Bronchial epithelial cell (primary cell): ENCODE measurements at regions not wholly inside any gene's neighbourhood (a gene's known extent, or its start where the extent isn't known, plus 50 kb on each side); places are given as distances from the start of the nearest gene placed in this dataset.

ENCODE experiments used
- DNase-seq: peaks from one replicate; pipeline ENCODE4 v3.0.0-alpha.2; 2010; ENCODE audit warnings: low read depth
- FAIRE-seq: peaks from 2 replicates; lab custom pipeline; 2011; peaks lifted over from hg19 to GRCh38; lab: Jason Lieb, UNC
- H3K27me3 ChIP-seq: 2 replicates; pipeline ENCODE4 v1.5.1; 2011; ENCODE audit warnings: low read length; ENCODE audit not compliant: control insufficient read depth, insufficient read depth
- H3K36me3 ChIP-seq: 2 replicates; pipeline ENCODE4 v1.5.1; 2011; ENCODE audit warnings: low read length; ENCODE audit not compliant: control insufficient read depth, insufficient read depth
- H3K4me3 ChIP-seq: 2 replicates; pipeline ENCODE4 v1.5.1; 2011; ENCODE audit warnings: mild to moderate bottlenecking, low read depth, low read length, control low read depth
- CTCF ChIP-seq: IDR thresholded peaks from 2 replicates; pipeline ENCODE4 v1.5.1; 2011; ENCODE audit warnings: mild to moderate bottlenecking, moderate library complexity, low read length, control low read depth, inconsistent platforms; ENCODE audit not compliant: insufficient read depth, severe bottlenecking

- DNase-seq: no peak
- Histone ChIP-seq H3K36me3 (no peaks in the 10 kb centered on the region), H3K4me3 (no peak overlapping the region), H3K27me3 (no peaks in the 10 kb centered on the region)
- TF ChIP-seq CTCF: no peak
- no peak for FAIRE-seq
These were observed 115.8 kb upstream of the FBXL7 start for GRCh38 chr5:15384176-15384575.

- Histone ChIP-seq H3K27me3 (no peaks in the 10 kb centered on the region), H3K36me3 (no peaks in the 10 kb centered on the region), H3K4me3 (no peak overlapping the region)
- TF ChIP-seq CTCF: peak; percentile 41
- DNase-seq (peak; percentile 28), FAIRE-seq (no peak)
These were observed 116.5 kb upstream of the FBXL7 start for GRCh38 chr5:15383469-15383868.

GRCh38 chr5:15383021-15383420, 117.0 kb upstream of the FBXL7 start:
- Histone ChIP-seq H3K36me3 (no peaks in the 10 kb centered on the region), H3K4me3 (no peak overlapping the region), H3K27me3 (no peaks in the 10 kb centered on the region)
- TF ChIP-seq CTCF: no peak
- DNase-seq: no peak
- no peak for FAIRE-seq

DNA sequence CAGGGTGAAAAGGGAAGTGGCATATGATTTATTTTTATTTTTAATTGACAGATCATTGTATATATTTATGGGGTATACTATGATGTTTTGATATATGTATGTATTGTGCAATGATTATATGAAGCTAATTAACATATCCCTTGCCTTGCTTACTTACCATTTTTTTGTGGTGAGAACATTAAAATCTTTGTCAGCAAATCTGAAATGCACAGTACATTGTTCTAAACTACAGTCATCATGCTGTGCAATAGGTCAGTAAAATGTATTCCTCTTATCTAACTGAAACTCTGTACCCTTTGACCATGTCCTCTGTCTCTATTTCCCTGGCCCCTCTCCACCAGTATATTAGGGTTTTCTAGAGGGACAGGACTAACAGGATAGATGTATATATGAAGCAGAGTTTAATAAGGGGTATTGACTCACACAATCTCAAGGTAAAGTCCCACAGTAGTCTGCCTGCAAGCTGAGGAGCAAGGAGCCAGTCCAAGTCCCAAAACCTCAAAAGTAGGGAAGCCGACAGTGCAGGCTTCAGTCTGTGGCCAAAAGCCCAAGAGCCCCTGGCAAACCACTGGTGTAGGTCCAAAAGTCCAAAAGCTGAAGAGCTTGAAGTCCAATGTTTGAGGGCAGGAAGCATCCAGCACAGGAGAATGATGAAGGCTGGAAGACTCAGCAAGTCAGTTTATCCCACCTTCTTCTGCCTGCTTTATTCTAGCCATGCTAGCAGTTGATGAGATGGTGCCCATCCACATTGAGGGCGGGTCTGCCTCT, 122.2 kb upstream of the FBXL7 start:
- DNase-seq (peak; percentile 23), FAIRE-seq (no peak)
- Histone ChIP-seq H3K27me3 (no peaks in the 10 kb centered on the region), H3K36me3 (no peaks in the 10 kb centered on the region), H3K4me3 (no peak overlapping the region)
- no peak for TF ChIP-seq CTCF

DNA sequence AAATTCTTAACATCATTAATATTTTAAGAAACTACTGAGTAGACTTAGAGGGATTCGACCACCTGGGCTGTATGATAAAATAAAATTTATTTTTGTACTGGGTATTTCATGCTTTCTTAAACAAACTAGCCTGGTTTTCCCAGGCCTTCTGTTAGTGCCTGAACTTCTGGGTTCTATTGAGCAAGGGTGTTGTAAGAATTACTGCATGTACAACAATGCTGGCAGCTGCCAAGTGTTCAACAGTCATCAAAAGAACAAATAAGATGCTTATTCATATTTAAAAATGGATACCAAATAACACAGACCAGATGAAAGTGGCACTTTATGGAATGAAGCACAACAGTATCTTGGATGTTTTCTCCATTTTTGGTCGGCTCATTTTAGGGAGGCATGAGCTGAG, 123.2 kb upstream of the FBXL7 start:
- no peak for TF ChIP-seq CTCF
- DNase-seq: peak; percentile 28
- no peak for FAIRE-seq
- Histone ChIP-seq H3K4me3 (no peak overlapping the region), H3K36me3 (no peaks in the 10 kb centered on the region), H3K27me3 (no peaks in the 10 kb centered on the region)

DNA sequence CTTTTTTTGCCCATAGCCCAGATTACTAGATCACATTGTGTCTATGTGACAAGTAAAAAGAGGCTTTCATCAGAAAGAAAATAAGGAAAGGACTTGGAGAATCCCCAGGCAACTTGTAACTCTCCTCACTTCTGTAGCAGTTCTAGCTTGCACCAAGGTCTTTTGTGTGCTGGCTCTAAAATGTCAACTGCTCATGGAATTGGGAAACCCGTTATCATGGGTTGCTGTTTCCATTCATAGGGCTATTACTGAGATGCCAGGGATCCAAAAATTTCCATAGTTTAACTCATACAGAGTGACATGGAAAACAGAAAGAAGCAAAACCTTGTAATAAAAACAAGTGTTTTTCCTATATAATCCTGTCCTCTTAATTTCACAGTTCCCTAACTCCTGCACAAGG, 123.9 kb upstream of the FBXL7 start:
- no peak for TF ChIP-seq CTCF
- H3K36me3 ChIP-seq: no peaks in the 10 kb centered on the region
- DNase-seq (no peak), FAIRE-seq (no peak)
- no peak overlapping the region for H3K4me3 ChIP-seq
- H3K27me3 ChIP-seq: no peaks in the 10 kb centered on the region
